Common myeloid progenitor, CD34-positive (primary cell): ENCODE measurements at regions not wholly inside any gene's neighbourhood (a gene's known extent, or its start where the extent isn't known, plus 50 kb on each side); places are given as distances from the start of the nearest gene placed in this dataset.

Experiments used
- CTCF ChIA-PET: fragments of 350-600 bp; sonication (Branson Sonifier 250); formaldehyde crosslinking; loops from one replicate; lab custom pipeline; 2021; ENCODE audit warnings: antibody characterized with exemption; lab: Charles Lee
- POLR2A ChIA-PET: fragments of 350-600 bp; sonication (Branson Sonifier 250); formaldehyde crosslinking; loops from one replicate; lab custom pipeline; 2021; ENCODE audit warnings: antibody characterized with exemption; lab: Charles Lee
- DNase-seq, 3 donors: peaks; one replicate each; pipeline versions ENCODE4 v3.0.0 to v3.0.0-alpha.2; 2013
- H3K27ac ChIP-seq, 2 experiments: 1 replicate in 1 of 2; 2 replicates in 1 of 2; pipeline ENCODE4 v1.7.0; 2013; ENCODE audit warnings: inconsistent platforms in 2 of 2, low read length in 2 of 2, mild to moderate bottlenecking in 2 of 2, low read depth in 1 of 2, moderate library complexity in 1 of 2; ENCODE audit not compliant: severe bottlenecking in 2 of 2, insufficient read depth in 1 of 2, poor library complexity in 1 of 2
- H3K27me3 ChIP-seq, 5 experiments: replicated peaks in 2 of 5; 1 replicate in 3 of 5; 2 replicates in 2 of 5; pipeline versions ENCODE4 v1.6.1 to v1.7.0; 2013; ENCODE audit warnings: low read length in 4 of 5, mild to moderate bottlenecking in 2 of 5, moderate library complexity in 2 of 5, inconsistent platforms in 1 of 5; ENCODE audit not compliant: insufficient read depth in 5 of 5, control insufficient read depth in 4 of 5
- H3K36me3 ChIP-seq, 4 experiments: 1 replicate in 2 of 4; 2 replicates in 2 of 4; pipeline versions ENCODE4 v1.6.1 to v1.7.0; 2013; ENCODE audit warnings: low read length in 3 of 4, control low read depth in 1 of 4, mild to moderate bottlenecking in 1 of 4; ENCODE audit not compliant: control insufficient read depth in 4 of 4, insufficient read depth in 4 of 4
- H3K4me1 ChIP-seq, 4 experiments: 1 replicate in 3 of 4; 2 replicates in 1 of 4; pipeline versions ENCODE4 v1.6.1 to v1.7.1; 2013; ENCODE audit warnings: low read length in 3 of 4, mild to moderate bottlenecking in 3 of 4, control low read depth in 1 of 4, inconsistent platforms in 1 of 4, moderate library complexity in 1 of 4; ENCODE audit not compliant: control insufficient read depth in 4 of 4, insufficient read depth in 4 of 4; ENCODE audit errors: control extremely low read depth in 1 of 4
- H3K4me3 ChIP-seq, 7 experiments: 1 replicate in 4 of 7; 2 replicates in 3 of 7; pipeline versions ENCODE4 v1.5.1 to v1.7.0; 2013; ENCODE audit warnings: mild to moderate bottlenecking in 7 of 7, low read length in 6 of 7, moderate library complexity in 6 of 7, inconsistent platforms in 2 of 7, low read depth in 2 of 7, control low read depth in 1 of 7; ENCODE audit not compliant: insufficient read depth in 4 of 7, control insufficient read depth in 1 of 7; ENCODE audit errors: extremely low read depth in 1 of 7
- H3K9me3 ChIP-seq, 5 experiments: 1 replicate in 4 of 5; 2 replicates in 1 of 5; pipeline versions ENCODE4 v1.6.1 to v1.7.1; 2013; ENCODE audit warnings: low read length in 4 of 5, mild to moderate bottlenecking in 2 of 5, inconsistent platforms in 1 of 5, low read depth in 1 of 5, moderate library complexity in 1 of 5; ENCODE audit not compliant: control insufficient read depth in 4 of 5, insufficient read depth in 2 of 5; ENCODE audit errors: control extremely low read depth in 1 of 5
- WGBS: methylation state at CpG from one replicate; pipeline ENCODE4 v1.1.5; 2013; ENCODE audit not compliant: insufficient coverage; 5-methylcytosine and 5-hydroxymethylcytosine counted together

- no peaks in the 10 kb centered on the region for H3K9me3 ChIP-seq
- POLR2A ChIA-PET = no interaction called here
- 100% methylated on average over 2 of the region's 3 CpGs for WGBS
- H3K27ac ChIP-seq = no peak overlapping the region
- H3K4me1 ChIP-seq = no peaks in the 10 kb centered on the region
- DNase-seq = no peak
- H3K36me3 ChIP-seq = no peaks in the 10 kb centered on the region
- H3K27me3 ChIP-seq = peaks cover 2 to 19% (median 6%) of the 10 kb centered on the region in 5 experiments
- CTCF ChIA-PET = no interaction called here
- no peak overlapping the region for H3K4me3 ChIP-seq
Measured at GRCh38 chr11:19429108-19429760, 188.5 kb upstream of the E2F8 start.

- ChIA-PET POLR2A (no interaction called here), CTCF (interaction anchor here (1.5 kb wide), 1 partner anchor 11 kb away, joined by 3 read pairs; no protein-coding TSS in a partner anchor)
- Histone ChIP-seq H3K27ac (no peak overlapping the region), H3K27me3 (peaks cover 2 to 19% (median 6%) of the 10 kb centered on the region in 5 experiments), H3K4me1 (no peaks in the 10 kb centered on the region), H3K4me3 (no peak overlapping the region), H3K36me3 (no peaks in the 10 kb centered on the region), H3K9me3 (no peaks in the 10 kb centered on the region)
- WGBS = 92% methylated on average over 4 of the region's 8 CpGs
- DNase-seq = no peak
Measured at GRCh38 chr11:19428206-19429002, 187.7 kb upstream of the E2F8 start.

GRCh38 chr11:19426756-19427403 lies 186.1 kb upstream of the E2F8 start:
- Histone ChIP-seq H3K27ac (no peak overlapping the region), H3K36me3 (no peaks in the 10 kb centered on the region), H3K4me1 (no peaks in the 10 kb centered on the region), H3K9me3 (no peaks in the 10 kb centered on the region), H3K4me3 (no peak overlapping the region), H3K27me3 (peaks cover 2 to 18% (median 6%) of the 10 kb centered on the region in 5 experiments)
- no peak for DNase-seq
- ChIA-PET POLR2A (no interaction called here), CTCF (no interaction called here)
- 36% methylated on average over 2 of the region's 4 CpGs for WGBS

- Histone ChIP-seq H3K4me3 (no peak overlapping the region), H3K27me3 (peaks cover 2 to 18% (median 6%) of the 10 kb centered on the region in 5 experiments), H3K27ac (no peak overlapping the region), H3K9me3 (no peaks in the 10 kb centered on the region), H3K4me1 (no peaks in the 10 kb centered on the region), H3K36me3 (no peaks in the 10 kb centered on the region)
- ChIA-PET POLR2A (no interaction called here), CTCF (no interaction called here)
- WGBS = 18% methylated on average over 2 of the region's 5 CpGs
- DNase-seq = peak in 1 of 3 donors; percentile 27
Measured at GRCh38 chr11:19426011-19426755, 185.4 kb upstream of the E2F8 start.

- no peak overlapping the region for H3K27ac ChIP-seq
- no peak for DNase-seq
- H3K9me3 ChIP-seq = no peaks in the 10 kb centered on the region
- peaks cover 0 to 4% (median 2%) of the 10 kb centered on the region in 5 experiments for H3K27me3 ChIP-seq
- H3K4me1 ChIP-seq = no peaks in the 10 kb centered on the region
- H3K4me3 ChIP-seq = no peak overlapping the region
- POLR2A ChIA-PET = no interaction called here
- CTCF ChIA-PET = no interaction called here
- WGBS = 91% methylated on average over 5 of the region's 7 CpGs
- H3K36me3 ChIP-seq = no peaks in the 10 kb centered on the region
Measured at GRCh38 chr11:19422276-19422675, 181.5 kb upstream of the E2F8 start.

- POLR2A ChIA-PET = no interaction called here
- H3K27ac ChIP-seq = no peak overlapping the region
- DNase-seq = no peak
- WGBS = 89% methylated on average over 3 of the region's 6 CpGs
- no peak overlapping the region for H3K4me3 ChIP-seq
- no peaks in the 10 kb centered on the region for H3K9me3 ChIP-seq
- peaks cover 0 to 3% (median 0%) of the 10 kb centered on the region in 5 experiments for H3K27me3 ChIP-seq
- CTCF ChIA-PET = no interaction called here
- H3K4me1 ChIP-seq = no peaks in the 10 kb centered on the region
- H3K36me3 ChIP-seq = no peaks in the 10 kb centered on the region
Measured at GRCh38 chr11:19420868-19421533, 180.3 kb upstream of the E2F8 start.
